GM18867 (cell line): ENCODE measurements at regions not wholly inside any gene's neighbourhood (a gene's known extent, or its start where the extent isn't known, plus 50 kb on each side); places are given as distances from the start of the nearest gene placed in this dataset.

Experiments
- ATAC-seq: cut with Tn5 transposase; IDR thresholded peaks from one replicate; pipeline ENCODE4 v1.9.1; 2021; ENCODE audit warnings: mild to moderate bottlenecking, moderate library complexity; ENCODE audit not compliant: unreplicated experiment

DNA sequence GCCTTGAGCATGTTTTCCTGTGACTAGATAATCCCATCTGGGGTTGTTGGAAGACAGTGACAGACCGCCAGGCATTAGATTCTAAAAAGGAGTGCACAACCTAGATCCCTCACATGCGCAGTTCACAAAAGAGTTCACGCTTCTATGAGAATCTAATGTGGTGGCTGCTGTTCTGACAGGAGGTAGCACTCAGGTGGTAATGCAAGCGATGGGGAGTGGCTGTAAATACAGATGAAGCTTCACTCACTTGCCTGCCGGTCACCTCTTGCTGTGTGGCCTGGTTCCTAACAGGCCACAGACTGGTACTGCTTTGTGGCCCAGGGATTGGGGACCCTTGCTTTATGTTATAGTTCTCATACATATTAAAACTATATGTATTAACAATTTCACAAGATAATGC lies 81.9 kb upstream of the TMLHE start:
- no peak for ATAC-seq

DNA sequence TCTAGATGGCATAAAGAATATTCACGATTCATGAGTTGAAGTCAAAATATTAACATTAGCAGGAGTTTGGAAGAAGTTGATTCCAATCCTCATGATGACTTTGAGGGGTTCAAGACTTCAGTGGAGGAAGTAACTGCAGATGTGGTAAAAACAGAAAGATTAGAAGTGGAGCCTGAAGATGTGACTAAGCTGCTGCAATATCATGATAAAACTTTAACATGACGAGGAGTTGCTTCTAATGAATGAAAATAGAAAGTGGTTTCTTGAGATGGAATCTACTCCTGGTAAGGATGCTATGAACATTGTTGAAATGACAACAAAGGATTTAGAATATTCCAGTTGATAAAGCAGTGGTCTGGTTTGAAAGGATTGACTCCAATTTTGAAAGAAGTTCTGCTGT lies 70.1 kb upstream of the TMLHE start:
- ATAC-seq: no peak

DNA sequence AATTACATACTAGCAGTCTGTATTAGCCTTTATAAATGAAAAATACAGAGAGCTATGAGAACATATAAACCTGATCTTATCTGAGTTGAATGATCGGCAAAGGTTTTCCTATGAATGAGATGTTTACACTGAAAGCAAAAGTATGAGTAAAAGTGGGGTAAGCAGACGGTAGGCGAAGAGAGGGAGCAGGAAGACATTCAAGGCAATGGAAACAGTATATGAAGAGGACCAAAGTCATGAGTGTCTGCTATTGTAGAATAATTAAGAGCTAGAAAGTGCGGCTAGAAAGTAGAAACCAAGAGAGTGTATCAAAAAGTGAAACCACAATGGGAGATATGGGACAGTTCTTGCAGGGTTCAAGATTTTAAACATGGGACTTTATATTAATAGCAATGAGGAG lies 67.0 kb upstream of the TMLHE start:
- no peak for ATAC-seq

DNA sequence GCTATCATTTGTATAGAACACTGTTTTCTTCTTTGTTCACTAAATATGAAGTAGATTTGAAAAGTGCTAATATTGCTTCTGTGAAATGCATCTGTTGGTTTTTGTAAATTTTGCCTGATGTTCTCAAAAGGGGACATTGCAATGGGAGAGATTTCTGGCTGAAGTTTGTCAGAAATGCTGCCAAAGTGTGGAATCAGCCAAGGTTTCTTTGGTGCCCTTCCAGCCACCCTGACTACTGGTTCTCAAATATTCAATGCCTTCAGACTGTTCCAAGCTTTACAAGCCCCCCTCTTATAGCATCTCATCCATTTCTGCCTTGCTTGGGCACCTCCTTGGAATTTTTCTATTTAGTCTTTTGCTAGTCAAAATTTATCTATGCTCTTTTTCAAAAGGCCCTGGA lies 60.6 kb upstream of the TMLHE start:
- no peak for ATAC-seq

DNA sequence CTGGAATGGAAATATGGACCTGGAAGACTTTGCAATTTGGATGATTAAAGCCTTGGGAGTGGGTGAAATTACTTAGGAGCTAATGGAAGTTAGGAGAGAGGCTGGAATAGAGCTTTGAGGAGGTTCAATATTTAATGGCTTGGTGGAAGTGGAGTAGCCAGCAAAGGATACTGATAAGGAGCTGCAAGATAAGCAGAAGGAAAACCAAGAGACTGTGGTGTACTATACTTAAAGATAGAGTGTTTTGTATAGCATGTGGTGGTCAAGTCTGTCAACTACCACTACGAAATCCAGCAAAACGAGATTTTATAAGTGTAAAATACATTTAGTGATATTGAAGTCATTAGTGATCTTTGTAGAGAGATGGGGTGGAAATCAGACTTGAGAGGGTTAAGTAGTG lies 54.0 kb upstream of the TMLHE start:
- no peak for ATAC-seq
